GM19043 (cell line): ENCODE measurements at regions not wholly inside any gene's neighbourhood (a gene's known extent, or its start where the extent isn't known, plus 50 kb on each side); places are given as distances from the start of the nearest gene placed in this dataset.

ENCODE experiments used
- ATAC-seq: cut with Tn5 transposase; IDR thresholded peaks from one replicate; pipeline ENCODE4 v1.9.1; 2021; ENCODE audit warnings: low read depth; ENCODE audit not compliant: unreplicated experiment

- no peak for ATAC-seq
Measured at GRCh38 chr1:83813576-83813975, 185.4 kb downstream of the TTLL7 start.

GRCh38 chr1:83810144-83810543 is 188.8 kb downstream of the TTLL7 start:
- ATAC-seq: no peak

- no peak for ATAC-seq
Measured at GRCh38 chr1:83808536-83808935, 190.4 kb downstream of the TTLL7 start.

GRCh38 chr1:83807821-83808220 is 191.1 kb downstream of the TTLL7 start:
- no peak for ATAC-seq

- ATAC-seq: no peak
Measured at GRCh38 chr1:83807231-83807630, 191.7 kb downstream of the TTLL7 start.

- ATAC-seq: no peak
Measured at GRCh38 chr1:83805921-83806320, 193.0 kb downstream of the TTLL7 start.

- no peak for ATAC-seq
Measured at GRCh38 chr1:83802460-83803152, 196.3 kb downstream of the TTLL7 start.

- ATAC-seq: no peak
Measured at GRCh38 chr1:83802023-83802422, 196.9 kb downstream of the TTLL7 start.

- no peak for ATAC-seq
Measured at GRCh38 chr1:83800066-83800465, 198.9 kb downstream of the TTLL7 start.

- no peak for ATAC-seq
Measured at GRCh38 chr1:83799594-83799993, 199.3 kb downstream of the TTLL7 start.

- no peak for ATAC-seq
Measured at GRCh38 chr1:83798965-83799364, 200.0 kb downstream of the TTLL7 start.

GRCh38 chr1:83796409-83796808 is 202.5 kb downstream of the TTLL7 start:
- ATAC-seq: no peak

- ATAC-seq: no peak
Measured at GRCh38 chr1:83794384-83794783, 204.5 kb downstream of the TTLL7 start.

GRCh38 chr1:83791821-83792437 is 207.0 kb downstream of the TTLL7 start:
- ATAC-seq: no peak

GRCh38 chr1:83790446-83790845 is 208.5 kb downstream of the TTLL7 start:
- no peak for ATAC-seq

GRCh38 chr1:83787246-83787998 is 211.5 kb downstream of the TTLL7 start:
- ATAC-seq: no peak

GRCh38 chr1:83781667-83782066 is 217.3 kb downstream of the TTLL7 start:
- no peak for ATAC-seq

- no peak for ATAC-seq
Measured at GRCh38 chr1:83779565-83779964, 219.4 kb downstream of the TTLL7 start.

- ATAC-seq: no peak
Measured at GRCh38 chr1:83777758-83778101, 221.2 kb downstream of the TTLL7 start.

- no peak for ATAC-seq
Measured at GRCh38 chr1:83776913-83777757, 221.8 kb downstream of the TTLL7 start.
